ENCODE measurements at regions not wholly inside any gene's neighbourhood (a gene's known extent, or its start where the extent isn't known, plus 50 kb on each side); places are given as distances from the start of the nearest gene placed in this dataset.

DNA sequence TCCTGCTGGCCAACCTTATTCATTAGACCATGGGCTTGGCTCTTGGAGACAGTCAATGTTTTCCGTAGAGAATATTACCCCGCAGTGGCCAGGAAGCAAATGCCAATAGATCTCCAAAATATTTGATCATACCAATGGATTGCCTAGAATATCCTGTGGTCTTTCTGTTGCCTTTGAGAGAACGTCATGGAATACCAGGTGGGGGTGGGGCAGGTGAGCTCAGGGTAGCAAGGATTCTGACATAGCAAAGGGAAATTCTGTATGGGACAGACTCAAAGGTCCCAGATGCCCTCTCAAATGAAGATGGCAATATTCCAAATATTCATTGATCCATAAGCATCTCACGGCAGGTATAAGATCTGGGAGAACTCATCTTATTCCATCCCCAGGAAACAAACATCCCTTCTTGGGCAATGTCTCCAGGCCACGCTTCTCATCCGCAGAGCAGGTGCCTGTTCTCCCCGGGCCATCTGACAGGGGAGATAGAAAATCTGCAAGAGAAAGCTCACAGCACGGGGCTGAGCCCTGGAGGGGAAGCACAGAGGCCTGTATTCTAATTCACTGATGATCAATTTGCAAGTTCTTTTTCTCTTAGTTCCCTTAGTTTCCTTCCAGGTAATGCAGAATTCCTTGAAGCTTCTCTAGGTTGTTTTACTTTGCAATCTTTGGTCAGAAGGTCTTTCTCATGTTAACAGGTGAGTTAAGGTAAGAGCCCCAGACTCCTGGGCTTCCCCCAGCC lies 69.6 kb upstream of the TSHZ3 start:
- TF ChIP-seq EP300 (IDR thresholded peaks at IDR 0.05; ENCODE audit: borderline replicate concordance) (no peak), RAD21 (IDR thresholded peaks at IDR 0.05; ENCODE audit: low read depth) (no peak), TAF1 (IDR thresholded peaks at IDR 0.05; ENCODE audit: low read depth) (no peak), YY1 (IDR thresholded peaks at IDR 0.05; ENCODE audit: low read depth) (no peak), FOXM1 (IDR thresholded peaks at IDR 0.05; ENCODE audit: borderline replicate concordance, low read depth) (no peak), TEAD4 (IDR thresholded peaks at IDR 0.05) (no peak), CREB1 (IDR thresholded peaks at IDR 0.05; ENCODE audit: low read depth) (no peak), NFIC (IDR thresholded peaks at IDR 0.05) (no peak), CEBPB (IDR thresholded peaks at IDR 0.05) (no peak), EGR1 (IDR thresholded peaks at IDR 0.05) (no peak)
- TF ChIP-seq, protein P1, sequence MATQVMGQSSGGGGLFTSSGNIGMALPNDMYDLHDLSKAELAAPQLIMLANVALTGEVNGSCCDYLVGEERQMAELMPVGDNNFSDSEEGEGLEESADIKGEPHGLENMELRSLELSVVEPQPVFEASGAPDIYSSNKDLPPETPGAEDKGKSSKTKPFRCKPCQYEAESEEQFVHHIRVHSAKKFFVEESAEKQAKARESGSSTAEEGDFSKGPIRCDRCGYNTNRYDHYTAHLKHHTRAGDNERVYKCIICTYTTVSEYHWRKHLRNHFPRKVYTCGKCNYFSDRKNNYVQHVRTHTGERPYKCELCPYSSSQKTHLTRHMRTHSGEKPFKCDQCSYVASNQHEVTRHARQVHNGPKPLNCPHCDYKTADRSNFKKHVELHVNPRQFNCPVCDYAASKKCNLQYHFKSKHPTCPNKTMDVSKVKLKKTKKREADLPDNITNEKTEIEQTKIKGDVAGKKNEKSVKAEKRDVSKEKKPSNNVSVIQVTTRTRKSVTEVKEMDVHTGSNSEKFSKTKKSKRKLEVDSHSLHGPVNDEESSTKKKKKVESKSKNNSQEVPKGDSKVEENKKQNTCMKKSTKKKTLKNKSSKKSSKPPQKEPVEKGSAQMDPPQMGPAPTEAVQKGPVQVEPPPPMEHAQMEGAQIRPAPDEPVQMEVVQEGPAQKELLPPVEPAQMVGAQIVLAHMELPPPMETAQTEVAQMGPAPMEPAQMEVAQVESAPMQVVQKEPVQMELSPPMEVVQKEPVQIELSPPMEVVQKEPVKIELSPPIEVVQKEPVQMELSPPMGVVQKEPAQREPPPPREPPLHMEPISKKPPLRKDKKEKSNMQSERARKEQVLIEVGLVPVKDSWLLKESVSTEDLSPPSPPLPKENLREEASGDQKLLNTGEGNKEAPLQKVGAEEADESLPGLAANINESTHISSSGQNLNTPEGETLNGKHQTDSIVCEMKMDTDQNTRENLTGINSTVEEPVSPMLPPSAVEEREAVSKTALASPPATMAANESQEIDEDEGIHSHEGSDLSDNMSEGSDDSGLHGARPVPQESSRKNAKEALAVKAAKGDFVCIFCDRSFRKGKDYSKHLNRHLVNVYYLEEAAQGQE (IDR thresholded peaks at IDR 0.05; ENCODE audit: low read depth) = no peak
- TF ChIP-seq, protein P2, sequence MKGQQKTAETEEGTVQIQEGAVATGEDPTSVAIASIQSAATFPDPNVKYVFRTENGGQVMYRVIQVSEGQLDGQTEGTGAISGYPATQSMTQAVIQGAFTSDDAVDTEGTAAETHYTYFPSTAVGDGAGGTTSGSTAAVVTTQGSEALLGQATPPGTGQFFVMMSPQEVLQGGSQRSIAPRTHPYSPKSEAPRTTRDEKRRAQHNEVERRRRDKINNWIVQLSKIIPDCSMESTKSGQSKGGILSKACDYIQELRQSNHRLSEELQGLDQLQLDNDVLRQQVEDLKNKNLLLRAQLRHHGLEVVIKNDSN (IDR thresholded peaks at IDR 0.05) = no peak

Data from Ishikawa (cell line).